ENCODE measurements at regions not wholly inside any gene's neighbourhood (a gene's known extent, or its start where the extent isn't known, plus 50 kb on each side); places are given as distances from the start of the nearest gene placed in this dataset.
"Not testable (repeated sequence)": the region's sequence is repeated elsewhere in the genome, so short reads cannot be mapped to it uniquely, and the experiment has no call there.

GRCh38 chr13:24563087-24563486 lies 50.5 kb upstream of the PARP4 start:
- DNase-seq, result no peak

GRCh38 chr13:24563971-24564370 lies 51.4 kb upstream of the PARP4 start:
- not testable (repeated sequence) for DNase-seq

DNA sequence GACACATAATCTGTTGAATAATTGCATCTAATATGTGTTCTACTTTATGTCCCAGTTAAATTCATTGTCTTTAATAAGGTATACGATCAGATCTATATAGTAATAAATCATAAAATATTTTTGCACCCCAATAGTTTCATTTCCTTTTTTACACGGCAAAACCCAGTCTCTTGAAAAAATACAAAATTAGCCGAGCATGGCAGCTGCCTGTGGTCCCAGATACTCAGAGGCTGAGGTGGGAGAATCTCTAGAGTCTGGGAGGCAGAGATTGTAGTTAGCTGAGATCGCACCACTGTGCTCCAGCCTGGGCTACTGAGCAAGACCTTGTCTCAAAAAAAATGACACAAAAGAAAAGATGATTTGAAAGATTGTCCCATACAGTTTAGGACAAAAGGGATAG lies 52.3 kb upstream of the PARP4 start:
- DNase-seq, result no peak

- not testable (repeated sequence) for DNase-seq
These were observed 55.0 kb upstream of the PARP4 start for GRCh38 chr13:24567593-24567992.

GRCh38 chr13:24574847-24575246 lies 62.3 kb upstream of the PARP4 start:
- DNase-seq, result no peak

DNA sequence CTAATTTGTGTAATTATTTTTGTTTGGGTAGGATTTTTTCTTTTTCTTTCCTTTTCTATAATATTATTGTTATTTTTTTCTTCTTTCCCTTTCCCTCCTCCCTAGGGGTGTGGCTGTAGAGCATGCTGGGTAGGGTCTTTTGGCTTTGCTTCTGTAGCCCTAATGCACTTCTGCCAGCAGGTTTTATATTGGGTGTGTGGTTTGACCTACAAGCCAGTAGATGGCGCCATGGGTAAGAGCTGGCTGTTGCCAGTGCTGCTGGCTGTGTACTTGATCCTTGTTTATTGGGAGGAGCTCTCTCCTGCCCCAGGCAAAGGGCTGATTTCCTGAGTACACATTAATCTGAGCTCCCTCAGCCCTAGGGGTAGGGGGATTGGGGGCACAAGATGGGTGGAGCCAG lies 67.7 kb upstream of the PARP4 start:
- not testable (repeated sequence) for DNase-seq

DNA sequence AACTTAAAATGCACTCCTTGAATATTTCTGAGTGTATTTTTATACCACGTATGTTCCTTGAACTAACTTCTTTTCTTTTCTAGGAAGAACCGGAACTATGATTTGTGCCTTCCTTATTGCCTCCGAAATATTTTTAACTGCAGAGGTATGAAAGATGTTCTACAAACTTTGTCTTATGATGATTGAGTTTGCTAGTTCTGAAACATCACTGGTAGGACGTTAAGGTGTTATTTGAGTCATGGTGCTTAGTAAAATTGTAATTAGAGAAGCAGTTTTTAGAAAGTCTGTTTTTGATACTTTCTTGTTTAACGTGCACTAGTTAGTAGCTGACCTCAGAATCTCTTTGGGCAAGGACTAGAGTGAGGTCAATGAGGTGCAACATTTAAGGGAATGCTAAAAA lies 69.0 kb upstream of the PARP4 start:
- DNase-seq, result not testable (repeated sequence)

- not testable (repeated sequence) for DNase-seq
These were observed 79.1 kb upstream of the PARP4 start for GRCh38 chr13:24591697-24592096.

- DNase-seq, result not testable (repeated sequence)
These were observed 82.1 kb upstream of the ATP12A start for GRCh38 chr13:24597906-24598670.

GRCh38 chr13:24599019-24599791 lies 81.0 kb upstream of the ATP12A start:
- DNase-seq, result not testable (repeated sequence)

- DNase-seq, result no peak
These were observed 74.3 kb upstream of the ATP12A start for GRCh38 chr13:24605923-24606372.

DNA sequence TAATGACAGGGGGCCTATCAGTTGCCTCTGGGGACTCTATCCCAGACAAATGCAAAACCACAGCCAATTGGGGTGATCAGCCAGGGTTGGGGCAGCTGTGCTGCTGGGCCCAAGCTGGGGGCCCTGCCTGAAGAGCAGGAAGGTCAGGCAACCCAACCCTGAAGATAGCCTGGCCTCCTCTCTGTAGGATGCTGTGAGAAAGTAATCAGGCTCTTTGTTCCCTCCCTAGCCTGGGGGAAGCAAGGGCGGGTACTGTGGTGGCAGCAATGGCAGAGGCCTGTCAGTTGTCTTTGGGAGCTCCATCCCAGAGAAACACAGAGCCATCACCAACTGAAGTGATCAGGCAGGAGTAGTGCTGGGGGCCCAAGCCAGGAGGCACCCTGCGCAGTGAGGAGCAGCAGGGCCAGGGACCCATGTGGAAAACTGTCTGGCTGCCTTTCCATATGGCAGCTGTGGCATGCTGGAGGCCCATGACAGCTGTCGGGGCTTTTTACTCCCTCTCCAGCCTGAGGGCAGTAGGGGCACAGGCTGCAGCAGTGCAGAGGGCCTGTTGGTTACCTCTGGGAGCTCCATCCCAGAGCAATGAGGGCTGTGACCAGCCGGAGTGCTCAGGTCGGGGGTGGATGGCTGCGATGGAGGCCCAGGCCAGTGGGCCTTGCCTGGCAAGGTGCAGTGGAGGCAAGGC lies 73.6 kb upstream of the ATP12A start:
- DNase-seq, result no peak

DNA sequence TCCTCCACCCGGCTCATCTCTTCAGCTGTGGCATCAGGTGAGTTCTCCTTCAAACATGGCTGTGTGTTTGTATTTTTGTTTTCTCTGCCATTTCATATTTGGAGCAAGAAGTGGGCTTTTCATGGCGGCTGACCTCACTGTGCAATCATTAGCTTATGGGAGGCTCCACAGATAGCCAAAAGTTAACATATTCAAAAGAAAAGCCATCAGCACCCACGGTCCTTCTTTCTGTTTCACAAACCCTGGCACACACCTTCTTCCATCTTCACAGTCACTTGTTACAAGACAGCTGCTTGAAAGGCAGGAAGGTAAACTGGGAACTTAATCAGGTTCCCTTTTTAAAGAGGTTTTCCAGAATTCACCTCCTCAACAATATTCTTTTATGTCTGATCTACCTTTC lies 69.3 kb upstream of the ATP12A start:
- DNase-seq, result no peak

DNA sequence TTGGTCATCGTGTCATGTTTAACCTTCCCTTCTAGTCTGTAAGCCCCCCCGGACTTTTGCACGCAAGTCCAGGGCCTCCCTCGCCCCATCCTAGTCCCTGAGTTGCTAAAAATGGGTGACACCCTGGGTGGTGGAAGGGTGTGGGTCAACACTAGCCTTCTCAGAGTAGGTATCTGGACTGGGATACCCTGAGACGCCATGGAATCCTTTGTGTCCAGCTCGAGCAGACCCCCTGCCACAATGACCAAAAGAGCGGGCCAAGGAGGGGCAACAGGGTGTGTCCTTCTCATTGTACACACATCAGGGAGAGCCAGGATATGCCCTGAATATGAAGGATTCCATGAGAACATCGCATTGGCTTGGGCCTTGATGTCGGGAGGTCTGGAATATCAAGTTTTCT lies 67.5 kb upstream of the ATP12A start:
- DNase-seq, result no peak

DNA sequence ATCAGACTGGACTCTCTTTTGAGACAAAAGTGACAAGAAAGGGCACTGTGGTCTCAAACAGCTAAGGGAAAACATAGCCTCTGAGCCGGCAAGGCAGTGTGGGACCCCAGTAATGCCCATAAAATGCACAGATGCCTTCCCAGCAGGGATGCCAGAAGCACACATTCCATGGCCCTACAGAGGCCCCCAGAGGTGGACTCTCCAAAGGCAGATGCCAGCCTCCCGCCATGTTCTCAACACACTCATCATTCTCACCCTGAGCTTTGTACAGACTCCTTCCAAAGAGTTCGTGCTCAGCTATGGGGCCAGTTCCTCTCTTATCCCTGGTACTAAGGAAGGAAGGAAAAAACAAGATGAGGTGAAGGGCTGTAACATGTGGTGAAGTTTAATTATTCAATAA lies 67.1 kb upstream of the ATP12A start:
- no peak for DNase-seq

DNA sequence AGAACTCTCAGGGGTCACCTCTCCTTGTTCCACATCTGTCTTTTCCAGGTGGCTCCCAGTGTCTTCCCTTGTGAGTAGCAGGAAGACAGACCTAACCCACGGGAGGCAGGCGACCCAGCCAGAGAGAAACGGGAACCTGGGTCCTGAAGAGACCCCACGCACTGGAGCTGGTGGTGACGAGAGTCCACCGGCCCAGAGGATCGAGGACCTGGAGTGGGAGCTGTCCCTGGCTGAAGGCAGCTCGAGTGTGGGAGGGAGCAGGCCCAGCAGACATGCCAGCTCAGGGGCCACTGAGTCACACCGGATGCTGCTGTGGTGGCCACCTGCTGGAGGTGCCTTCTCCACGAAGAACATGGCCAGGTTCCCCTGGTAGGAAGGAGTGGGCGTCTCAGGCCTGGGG lies 66.5 kb upstream of the ATP12A start:
- DNase-seq, result no peak

- no peak for DNase-seq
These were observed 65.7 kb upstream of the ATP12A start for GRCh38 chr13:24614306-24615080.

DNA sequence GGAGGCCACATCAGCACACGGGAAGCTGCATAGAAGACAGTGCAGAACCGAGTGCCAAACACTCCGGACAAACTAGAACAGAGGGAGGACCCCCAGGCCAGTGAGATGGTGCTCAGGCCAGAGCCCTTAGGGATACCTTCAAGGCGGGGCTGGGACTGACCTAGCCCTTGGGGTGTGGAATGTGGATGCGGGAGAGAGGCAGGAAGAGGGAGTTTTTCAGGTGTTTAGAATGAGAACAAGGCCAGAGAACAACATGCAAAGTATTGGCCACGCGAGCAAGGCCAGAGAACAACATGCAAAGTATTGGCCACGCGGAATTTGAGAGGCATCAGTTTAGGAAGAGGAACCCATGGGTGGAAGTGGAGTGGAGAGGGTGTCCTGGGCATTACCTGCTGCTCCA lies 65.1 kb upstream of the ATP12A start:
- no peak for DNase-seq

DNA sequence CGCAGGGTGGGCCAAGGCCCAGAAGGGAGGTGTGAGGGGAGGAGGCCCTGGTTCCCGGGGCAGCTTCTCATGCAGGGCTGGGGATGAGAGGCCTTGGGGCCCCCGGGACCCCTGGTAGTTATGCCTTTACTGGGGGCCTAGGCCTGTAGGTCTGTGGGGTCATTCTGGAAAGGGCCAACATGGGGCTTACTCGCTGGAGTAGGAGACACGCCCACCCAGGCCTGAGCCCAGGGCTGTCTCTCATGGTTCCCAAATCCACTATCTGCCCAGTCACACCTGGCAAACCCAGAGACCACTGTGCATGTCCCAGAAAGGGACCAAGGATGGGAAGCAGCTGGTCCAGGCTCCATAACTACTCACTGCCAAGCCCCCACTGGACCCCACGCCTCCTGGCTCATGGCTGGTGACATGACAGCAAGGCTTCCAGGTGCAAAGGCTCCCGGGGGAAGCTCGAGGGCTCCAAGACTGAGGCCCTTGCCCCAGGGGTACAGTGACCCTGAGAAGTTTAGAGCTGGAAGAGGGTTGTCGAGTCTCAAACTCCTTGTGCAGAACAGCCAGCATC lies 64.2 kb upstream of the ATP12A start:
- no peak for DNase-seq

GRCh38 chr13:24616514-24616913 lies 63.7 kb upstream of the ATP12A start:
- DNase-seq, result no peak

GRCh38 chr13:24617256-24618010 lies 62.8 kb upstream of the ATP12A start:
- no peak for DNase-seq
